HL-60 (cell line): ENCODE measurements at regions not wholly inside any gene's neighbourhood (a gene's known extent, or its start where the extent isn't known, plus 50 kb on each side); places are given as distances from the start of the nearest gene placed in this dataset.

Source experiments
- POLR2AphosphoS5 ChIP-seq: IDR thresholded peaks from 2 replicates; pipeline ENCODE4 v1.6.1; 2012; ENCODE audit warnings: low read depth
- SPI1 ChIP-seq: IDR thresholded peaks from 2 replicates; pipeline ENCODE4 v1.6.1; 2012; ENCODE audit warnings: low read depth, mild to moderate bottlenecking, borderline replicate concordance
- TF ChIP-seq, protein P1 (sequence below): IDR thresholded peaks from one replicate; pipeline ENCODE4 v1.5.1; 2011; ENCODE audit warnings: low read length, control low read depth, inconsistent platforms; ENCODE audit not compliant: insufficient read depth

DNA sequence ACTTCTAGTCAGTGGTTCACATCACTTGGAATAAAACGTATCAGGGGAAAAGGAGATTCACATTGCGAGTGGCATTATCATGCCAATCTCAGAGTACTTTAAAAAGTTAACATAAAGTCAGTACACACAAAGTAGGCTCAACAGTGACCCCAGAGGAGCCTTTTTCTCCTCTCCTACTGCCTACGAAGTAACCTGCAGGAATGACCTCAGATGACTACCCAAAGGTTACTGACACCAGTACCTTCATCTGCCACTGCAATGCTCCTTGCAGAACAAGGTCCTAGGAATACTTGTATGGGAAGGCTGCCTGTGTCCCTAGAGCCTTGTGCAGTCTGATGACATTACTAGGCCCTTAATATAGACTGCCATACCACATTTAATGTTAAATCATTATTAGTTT, 389.8 kb upstream of the LYPLAL1 start:
- TF ChIP-seq, protein P1, sequence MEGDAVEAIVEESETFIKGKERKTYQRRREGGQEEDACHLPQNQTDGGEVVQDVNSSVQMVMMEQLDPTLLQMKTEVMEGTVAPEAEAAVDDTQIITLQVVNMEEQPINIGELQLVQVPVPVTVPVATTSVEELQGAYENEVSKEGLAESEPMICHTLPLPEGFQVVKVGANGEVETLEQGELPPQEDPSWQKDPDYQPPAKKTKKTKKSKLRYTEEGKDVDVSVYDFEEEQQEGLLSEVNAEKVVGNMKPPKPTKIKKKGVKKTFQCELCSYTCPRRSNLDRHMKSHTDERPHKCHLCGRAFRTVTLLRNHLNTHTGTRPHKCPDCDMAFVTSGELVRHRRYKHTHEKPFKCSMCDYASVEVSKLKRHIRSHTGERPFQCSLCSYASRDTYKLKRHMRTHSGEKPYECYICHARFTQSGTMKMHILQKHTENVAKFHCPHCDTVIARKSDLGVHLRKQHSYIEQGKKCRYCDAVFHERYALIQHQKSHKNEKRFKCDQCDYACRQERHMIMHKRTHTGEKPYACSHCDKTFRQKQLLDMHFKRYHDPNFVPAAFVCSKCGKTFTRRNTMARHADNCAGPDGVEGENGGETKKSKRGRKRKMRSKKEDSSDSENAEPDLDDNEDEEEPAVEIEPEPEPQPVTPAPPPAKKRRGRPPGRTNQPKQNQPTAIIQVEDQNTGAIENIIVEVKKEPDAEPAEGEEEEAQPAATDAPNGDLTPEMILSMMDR: no peak
- no peak for TF ChIP-seq POLR2AphosphoS5
- TF ChIP-seq SPI1: no peak
